Fibroblast of mammary gland (primary cell): ENCODE measurements at regions not wholly inside any gene's neighbourhood (a gene's known extent, or its start where the extent isn't known, plus 50 kb on each side); places are given as distances from the start of the nearest gene placed in this dataset.

Source experiments
- DNase-seq: peaks from one replicate; pipeline ENCODE4 v3.0.0-alpha.2; 2010; ENCODE audit warnings: low read depth
- H3K4me3 ChIP-seq: 2 replicates; pipeline ENCODE4 v1.5.1; 2011; ENCODE audit warnings: low read depth, mild to moderate bottlenecking, low read length, moderate library complexity; ENCODE audit not compliant: control insufficient read depth
- TF ChIP-seq, protein P1 (sequence below): conservative IDR thresholded peaks from 2 replicates; pipeline ENCODE4 v1.5.1; 2011; ENCODE audit warnings: low read depth, low read length, inconsistent platforms; ENCODE audit not compliant: control insufficient read depth, insufficient read depth

DNA sequence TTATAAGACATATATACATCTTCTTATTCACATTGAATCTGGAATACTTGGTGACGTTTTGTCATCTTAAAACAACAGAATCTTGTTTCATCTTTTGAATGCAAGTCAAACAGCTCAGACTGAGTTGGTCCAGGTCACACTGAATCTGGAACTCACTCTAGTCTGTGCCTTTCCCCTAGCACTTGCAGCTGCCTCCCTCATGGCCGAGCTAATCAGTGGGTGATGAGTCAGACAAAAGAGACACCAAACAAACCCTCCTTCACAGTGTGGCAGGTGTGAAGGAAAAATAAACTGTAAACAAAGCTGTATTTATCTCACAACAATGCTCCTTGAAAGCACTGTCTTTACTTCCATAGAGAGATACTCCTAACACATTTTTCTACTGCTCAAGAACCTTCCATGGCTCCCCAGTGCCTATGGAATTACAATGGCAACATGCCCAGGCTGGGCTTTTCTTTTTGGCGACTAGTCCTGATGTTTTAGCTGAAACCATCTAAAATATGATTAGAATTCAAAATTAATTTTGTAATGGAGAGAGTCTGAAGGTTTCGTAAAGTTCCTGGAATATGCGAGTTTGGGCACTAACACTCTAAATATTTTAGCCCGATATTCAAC is 140.0 kb downstream of the ZNF365 start:
- H3K4me3 ChIP-seq = no peak overlapping the region
- peak; percentile 18 for DNase-seq
- TF ChIP-seq, protein P1, sequence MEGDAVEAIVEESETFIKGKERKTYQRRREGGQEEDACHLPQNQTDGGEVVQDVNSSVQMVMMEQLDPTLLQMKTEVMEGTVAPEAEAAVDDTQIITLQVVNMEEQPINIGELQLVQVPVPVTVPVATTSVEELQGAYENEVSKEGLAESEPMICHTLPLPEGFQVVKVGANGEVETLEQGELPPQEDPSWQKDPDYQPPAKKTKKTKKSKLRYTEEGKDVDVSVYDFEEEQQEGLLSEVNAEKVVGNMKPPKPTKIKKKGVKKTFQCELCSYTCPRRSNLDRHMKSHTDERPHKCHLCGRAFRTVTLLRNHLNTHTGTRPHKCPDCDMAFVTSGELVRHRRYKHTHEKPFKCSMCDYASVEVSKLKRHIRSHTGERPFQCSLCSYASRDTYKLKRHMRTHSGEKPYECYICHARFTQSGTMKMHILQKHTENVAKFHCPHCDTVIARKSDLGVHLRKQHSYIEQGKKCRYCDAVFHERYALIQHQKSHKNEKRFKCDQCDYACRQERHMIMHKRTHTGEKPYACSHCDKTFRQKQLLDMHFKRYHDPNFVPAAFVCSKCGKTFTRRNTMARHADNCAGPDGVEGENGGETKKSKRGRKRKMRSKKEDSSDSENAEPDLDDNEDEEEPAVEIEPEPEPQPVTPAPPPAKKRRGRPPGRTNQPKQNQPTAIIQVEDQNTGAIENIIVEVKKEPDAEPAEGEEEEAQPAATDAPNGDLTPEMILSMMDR = no peak

- TF ChIP-seq, protein P1 = no peak
- H3K4me3 ChIP-seq = no peak overlapping the region
- DNase-seq = no peak
These were observed 143.1 kb downstream of the ZNF365 start for GRCh38 chr10:62517252-62517651.

DNA sequence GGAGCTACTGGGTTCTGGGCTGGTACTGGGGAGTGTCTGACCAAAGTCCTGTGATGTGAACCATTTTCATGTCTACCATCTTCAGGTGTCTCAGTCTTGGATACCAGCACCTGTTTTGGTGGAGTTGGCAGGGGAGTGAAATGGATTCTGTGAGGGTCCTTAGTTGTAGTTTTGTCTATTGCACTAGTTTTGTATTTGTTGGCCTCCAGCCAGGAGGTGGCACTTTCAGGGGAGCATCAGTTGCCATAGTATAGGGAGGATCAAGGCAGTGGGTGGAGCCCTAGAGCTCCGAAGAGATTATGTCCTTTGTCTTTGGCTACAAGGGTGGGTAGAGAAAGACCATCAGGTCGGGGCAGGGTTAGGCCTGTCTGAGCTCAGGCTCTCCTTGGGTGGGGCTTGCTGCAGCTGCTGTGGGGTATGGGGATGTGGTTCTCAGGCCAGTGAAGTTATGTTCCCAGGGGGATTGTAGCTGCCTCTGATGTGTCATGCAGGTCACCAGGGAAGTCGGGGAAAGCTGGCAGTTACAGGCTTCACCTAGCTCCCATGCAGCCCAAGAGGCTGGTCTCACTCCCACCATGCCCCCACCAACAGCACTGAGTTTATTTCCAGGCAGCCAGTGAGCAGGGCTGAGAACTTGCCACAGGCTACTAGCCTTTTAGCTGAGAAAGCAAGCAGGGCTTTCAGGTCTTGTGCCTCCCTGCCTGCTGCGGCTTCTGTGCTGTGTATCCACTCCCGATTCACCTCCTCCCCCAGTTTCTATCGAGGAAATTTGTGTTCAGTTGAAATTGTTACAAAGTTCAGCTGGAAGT is 153.1 kb downstream of the ZNF365 start:
- no peak overlapping the region for H3K4me3 ChIP-seq
- DNase-seq = peak; percentile 40
- TF ChIP-seq, protein P1 = no peak

DNA sequence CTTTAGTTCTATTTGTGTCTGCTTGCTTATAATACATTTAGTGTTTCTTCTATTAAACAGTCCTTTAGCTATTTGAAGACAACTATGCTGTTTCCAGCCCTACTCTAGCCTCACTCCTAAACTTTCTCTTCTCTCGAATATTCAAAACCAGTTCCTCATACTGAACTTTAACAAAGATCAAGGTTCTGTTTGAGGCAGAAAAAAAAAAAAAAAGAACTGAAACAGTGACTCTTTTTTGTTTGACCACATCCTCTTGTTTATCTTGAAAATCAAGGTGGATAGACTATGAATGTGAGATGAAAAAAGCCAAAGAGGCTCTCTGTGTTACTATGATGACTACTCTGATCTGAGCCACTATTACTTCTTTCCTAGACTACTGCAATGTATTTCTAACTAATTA is 154.3 kb downstream of the ZNF365 start:
- no peak overlapping the region for H3K4me3 ChIP-seq
- DNase-seq = no peak
- TF ChIP-seq, protein P1 = no peak

DNA sequence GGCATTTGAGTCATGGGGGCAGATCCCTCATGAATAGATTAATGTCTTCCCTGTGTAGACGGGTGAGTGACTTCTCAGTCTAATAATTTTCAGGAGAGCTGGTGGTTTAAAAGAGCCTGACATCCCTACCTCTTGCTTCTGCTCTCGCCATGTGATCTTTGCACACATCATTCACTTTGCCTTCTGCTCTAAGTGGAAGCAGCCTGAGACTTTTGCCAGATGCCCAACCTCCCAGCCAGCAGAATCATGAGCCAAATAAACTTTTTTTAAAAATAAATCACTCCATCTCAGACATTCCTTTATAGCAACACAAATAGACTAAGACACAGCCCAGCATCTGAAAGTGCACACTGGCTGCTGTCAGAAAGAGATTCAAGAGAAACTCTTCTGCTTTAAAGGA is 155.2 kb downstream of the ZNF365 start:
- DNase-seq = no peak
- TF ChIP-seq, protein P1 = no peak
- no peak overlapping the region for H3K4me3 ChIP-seq

GRCh38 chr10:62534031-62534430 is 159.9 kb downstream of the ZNF365 start:
- H3K4me3 ChIP-seq = no peak overlapping the region
- TF ChIP-seq, protein P1 = no peak
- no peak for DNase-seq
